HCT116 (cell line): ENCODE measurements at regions not wholly inside any gene's neighbourhood (a gene's known extent, or its start where the extent isn't known, plus 50 kb on each side); places are given as distances from the start of the nearest gene placed in this dataset.

Experiments
- ATAC-seq: fragments of 200-7000 bp; cut with Tn5 transposase; 2 replicates; pipeline ENCODE4 v1.9.1; 2020; ENCODE audit warnings: mild to moderate bottlenecking, moderate library complexity
- BruUV-seq: library from RNA; stranded (reverse); fragments of 400-500 nt; replicated peaks from 2 replicates; lab custom pipeline; 2021; lab: Mats Ljungman, UMichigan
- CTCF ChIA-PET: fragments of 300-600 bp; sonication (Branson Sonifier 250); formaldehyde crosslinking; loops from one replicate; lab custom pipeline; 2021; ENCODE audit warnings: antibody characterized with exemption; lab: Charles Lee
- POLR2A ChIA-PET: fragments of 300-600, 350-600 bp; sonication (Branson Sonifier 250); formaldehyde crosslinking; loops from one replicate; lab custom pipeline; 2021; ENCODE audit warnings: antibody characterized with exemption; lab: Charles Lee
- RAD21 ChIA-PET, 2 experiments: fragments of 300-600 bp; sonication (Branson Sonifier 250); formaldehyde crosslinking; loops; one replicate each; lab custom pipeline; 2023; ENCODE audit warnings: low total read pairs in 2 of 2; ENCODE audit not compliant: uncharacterized antibody in 2 of 2, unreplicated experiment in 2 of 2, low non-redundant PET in 1 of 2; lab: Charles Lee
- DNase-seq: peaks from one replicate; pipeline ENCODE4 v3.0.0-alpha.2; 2010; ENCODE audit warnings: low read depth, low spot score
- H2AFZ ChIP-seq: fragments of 200-600 bp; shearing (Covaris generic), sonication (generic); 2 replicates; pipeline ENCODE4 v1.6.1; 2017; ENCODE audit warnings: low read depth, mixed run types, mixed read lengths, antibody characterized with exemption, low read length; ENCODE audit not compliant: poor library complexity, severe bottlenecking
- H3K27ac ChIP-seq: 2 replicates; pipeline ENCODE4 v1.5.1; 2012; ENCODE audit warnings: low read depth, low read length
- H3K27me3 ChIP-seq: fragments of 200-600 bp; sonication (generic); 2 replicates; pipeline ENCODE4 v1.6.1; 2016; ENCODE audit warnings: mixed run types, low read length, mixed read lengths; ENCODE audit not compliant: insufficient read depth
- H3K36me3 ChIP-seq, 2 experiments: fragments of 200-500 bp in 1 of 2; fragments of 200-600 bp in 1 of 2; sonication (Bioruptor generic) in 1 of 2; sonication (generic) in 1 of 2; 2 replicates each; pipeline versions ENCODE4 v1.5.1 to v1.6.1; 2014 to 2016; ENCODE audit warnings: low read length in 2 of 2, inconsistent platforms in 1 of 2, mixed read lengths in 1 of 2, mixed run types in 1 of 2; ENCODE audit not compliant: insufficient read depth in 2 of 2, control insufficient read depth in 1 of 2
- H3K4me1 ChIP-seq, 2 experiments: fragments of 200-600 bp in 1 of 2; sonication (generic) in 1 of 2; 2 replicates each; pipeline versions ENCODE4 v1.5.1 to v1.6.1; 2012 to 2017; ENCODE audit warnings: low read length in 2 of 2, inconsistent platforms in 1 of 2, mild to moderate bottlenecking in 1 of 2, mixed read lengths in 1 of 2, mixed run types in 1 of 2, moderate library complexity in 1 of 2; ENCODE audit not compliant: insufficient read depth in 2 of 2, control insufficient read depth in 1 of 2
- H3K4me2 ChIP-seq: fragments of 200-600 bp; sonication (generic); 2 replicates; pipeline ENCODE4 v1.6.1; 2017; ENCODE audit warnings: mixed run types, low read length, mixed read lengths
- H3K4me3 ChIP-seq, 2 experiments: fragments of 200-600 bp in 1 of 2; sonication (generic) in 1 of 2; replicated peaks in 1 of 2; 2 replicates each; pipeline ENCODE4 v1.5.1; 2011 to 2016; ENCODE audit warnings: low read length in 2 of 2, control low read depth in 1 of 2, low read depth in 1 of 2, mild to moderate bottlenecking in 1 of 2, mixed read lengths in 1 of 2, mixed run types in 1 of 2
- H3K79me2 ChIP-seq: fragments of 200-600 bp; sonication (generic); 2 replicates; pipeline ENCODE4 v1.6.1; 2017; ENCODE audit warnings: mild to moderate bottlenecking, mixed run types, low read length, moderate library complexity, mixed read lengths; ENCODE audit not compliant: insufficient read depth
- H3K9ac ChIP-seq: fragments of 200-600 bp; sonication (generic); 2 replicates; pipeline ENCODE4 v1.6.1; 2016; ENCODE audit warnings: low read length, mixed read lengths
- H3K9me2 ChIP-seq: fragments of 200-600 bp; sonication (generic), shearing (Covaris generic); 2 replicates; pipeline ENCODE4 v1.6.1; 2017; ENCODE audit warnings: mixed run types, mild to moderate bottlenecking, moderate library complexity; ENCODE audit not compliant: insufficient read depth
- H3K9me3 ChIP-seq, 2 experiments: fragments of 200-500 bp in 1 of 2; fragments of 200-600 bp in 1 of 2; sonication (Bioruptor generic) in 1 of 2; sonication (generic) in 1 of 2; 2 replicates each; pipeline ENCODE4 v1.6.1; 2014 to 2017; ENCODE audit warnings: low read length in 2 of 2, mixed read lengths in 2 of 2, inconsistent platforms in 1 of 2, low read depth in 1 of 2, mild to moderate bottlenecking in 1 of 2, mixed run types in 1 of 2, moderate library complexity in 1 of 2; ENCODE audit not compliant: control insufficient read depth in 1 of 2, insufficient read depth in 1 of 2
- H4K20me1 ChIP-seq: fragments of 200-600 bp; sonication (generic), shearing (Covaris generic); 2 replicates; pipeline ENCODE4 v1.6.1; 2017; ENCODE audit warnings: mixed run types, mild to moderate bottlenecking, moderate library complexity; ENCODE audit not compliant: insufficient read depth
- CEBPB ChIP-seq: IDR thresholded peaks from 2 replicates; pipeline ENCODE4 v1.6.1; 2012; ENCODE audit warnings: low read depth
- EGR1 ChIP-seq: IDR thresholded peaks from 2 replicates; pipeline ENCODE4 v1.6.1; 2012; ENCODE audit warnings: low read depth
- JUND ChIP-seq: IDR thresholded peaks from 2 replicates; pipeline ENCODE4 v1.6.1; 2012
- POLR2A ChIP-seq: IDR thresholded peaks from 2 replicates; pipeline ENCODE4 v1.7.0; 2011; ENCODE audit warnings: borderline replicate concordance; ENCODE audit not compliant: insufficient read depth, insufficient read length; ENCODE audit errors: extremely low read depth
- POLR2AphosphoS5 ChIP-seq: IDR thresholded peaks from 2 replicates; pipeline ENCODE4 v1.6.1; 2011; ENCODE audit warnings: mild to moderate bottlenecking, low read depth, low read length, moderate library complexity
- TCF7L2 ChIP-seq: IDR thresholded peaks from 2 replicates; pipeline ENCODE4 v1.7.0; 2011; ENCODE audit warnings: borderline replicate concordance, inconsistent platforms; ENCODE audit not compliant: insufficient read depth, insufficient read length; ENCODE audit errors: extremely low read depth
- YY1 ChIP-seq: IDR thresholded peaks from 2 replicates; pipeline ENCODE4 v1.6.1; 2011; ENCODE audit warnings: low read length, low read depth, moderate library complexity, mild to moderate bottlenecking; ENCODE audit not compliant: insufficient replicate concordance; ENCODE audit errors: extremely low read depth
- ZFX ChIP-seq: fragments of 450-650 bp; IDR thresholded peaks from 2 replicates; pipeline ENCODE4 v1.6.1; 2017
- ZNF274 ChIP-seq: fragments of 200-500 bp; sonication (Bioruptor generic); IDR thresholded peaks from 2 replicates; pipeline ENCODE4 v1.6.1; 2014; ENCODE audit warnings: mild to moderate bottlenecking, low read depth, low read length, inconsistent platforms
- intact Hi-C: fragments of 100-400 bp; cut with micrococcal nuclease; formaldehyde crosslinking; loops from 2 replicates; pipeline ENCODE4 v1.10.0; 2022
- TF ChIP-seq, protein P1 (sequence below): IDR thresholded peaks from 2 replicates; pipeline ENCODE4 v1.6.1; 2012; ENCODE audit warnings: low read depth
- TF ChIP-seq, protein P2 (sequence below), 3 experiments: fragments of 200-600 bp in 1 of 3; sonication (generic) in 1 of 3; IDR thresholded peaks in 2 of 3; conservative IDR thresholded peaks in 1 of 3; 2 replicates each; pipeline ENCODE4 v1.5.1; 2012 to 2017; ENCODE audit warnings: low read depth in 2 of 3, low read length in 2 of 3, antibody characterized with exemption in 1 of 3, borderline replicate concordance in 1 of 3, control low read depth in 1 of 3, mild to moderate bottlenecking in 1 of 3, mixed read lengths in 1 of 3, mixed run types in 1 of 3, moderate library complexity in 1 of 3; ENCODE audit not compliant: insufficient read depth in 1 of 3

DNA sequence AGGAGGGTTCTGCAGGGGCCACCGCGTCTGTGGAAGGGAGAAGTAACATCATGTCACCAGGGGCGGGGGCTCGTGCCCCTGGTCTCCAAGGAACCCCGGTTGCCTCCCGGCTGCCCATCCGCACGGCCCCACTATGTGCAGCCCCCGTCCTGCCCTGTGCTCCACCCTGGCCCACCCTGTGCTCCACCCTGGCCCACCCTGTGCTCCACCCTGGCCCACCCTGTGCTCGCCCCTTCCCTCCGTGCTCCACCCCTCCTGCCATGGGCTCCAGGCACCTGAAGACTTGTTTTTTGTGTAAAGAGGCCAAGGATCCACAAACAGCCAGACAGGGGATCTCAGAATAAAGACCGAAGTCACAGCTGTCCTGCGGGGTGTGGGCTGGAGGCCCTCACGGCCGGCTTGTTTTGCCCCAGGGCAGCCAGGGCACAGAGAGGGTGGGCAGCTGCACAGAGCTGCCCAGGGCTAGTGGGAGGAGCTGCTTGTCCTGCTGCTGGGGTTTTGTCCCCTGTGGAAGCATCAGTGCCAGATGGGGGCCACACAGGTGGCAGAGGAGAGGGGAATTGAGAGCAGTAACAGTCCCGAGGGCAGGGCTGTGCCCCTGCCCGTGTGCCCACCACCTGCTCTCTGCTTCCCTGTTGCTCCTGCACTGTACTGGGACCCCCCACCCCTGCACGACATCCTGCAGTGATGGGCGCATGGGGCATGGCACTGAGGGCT is 147.0 kb upstream of the CIBAR2 start:
- Histone ChIP-seq H3K27me3 (no peaks in the 10 kb centered on the region), H3K79me2 (no peaks in the 10 kb centered on the region), H2AFZ (no peak overlapping the region), H3K36me3 (no peaks in the 10 kb centered on the region), H3K9ac (no peak overlapping the region), H3K4me2 (no peak overlapping the region), H4K20me1 (no peaks in the 10 kb centered on the region), H3K4me3 (no peak overlapping the region), H3K9me3 (no peaks in the 10 kb centered on the region), H3K27ac (no peak overlapping the region), H3K9me2 (no peaks in the 10 kb centered on the region), H3K4me1 (no peaks in the 10 kb centered on the region)
- no peak for TF ChIP-seq POLR2A
- no peak for TF ChIP-seq CEBPB
- no peak for TF ChIP-seq ZFX
- no peak for TF ChIP-seq EGR1
- TF ChIP-seq, protein P1, sequence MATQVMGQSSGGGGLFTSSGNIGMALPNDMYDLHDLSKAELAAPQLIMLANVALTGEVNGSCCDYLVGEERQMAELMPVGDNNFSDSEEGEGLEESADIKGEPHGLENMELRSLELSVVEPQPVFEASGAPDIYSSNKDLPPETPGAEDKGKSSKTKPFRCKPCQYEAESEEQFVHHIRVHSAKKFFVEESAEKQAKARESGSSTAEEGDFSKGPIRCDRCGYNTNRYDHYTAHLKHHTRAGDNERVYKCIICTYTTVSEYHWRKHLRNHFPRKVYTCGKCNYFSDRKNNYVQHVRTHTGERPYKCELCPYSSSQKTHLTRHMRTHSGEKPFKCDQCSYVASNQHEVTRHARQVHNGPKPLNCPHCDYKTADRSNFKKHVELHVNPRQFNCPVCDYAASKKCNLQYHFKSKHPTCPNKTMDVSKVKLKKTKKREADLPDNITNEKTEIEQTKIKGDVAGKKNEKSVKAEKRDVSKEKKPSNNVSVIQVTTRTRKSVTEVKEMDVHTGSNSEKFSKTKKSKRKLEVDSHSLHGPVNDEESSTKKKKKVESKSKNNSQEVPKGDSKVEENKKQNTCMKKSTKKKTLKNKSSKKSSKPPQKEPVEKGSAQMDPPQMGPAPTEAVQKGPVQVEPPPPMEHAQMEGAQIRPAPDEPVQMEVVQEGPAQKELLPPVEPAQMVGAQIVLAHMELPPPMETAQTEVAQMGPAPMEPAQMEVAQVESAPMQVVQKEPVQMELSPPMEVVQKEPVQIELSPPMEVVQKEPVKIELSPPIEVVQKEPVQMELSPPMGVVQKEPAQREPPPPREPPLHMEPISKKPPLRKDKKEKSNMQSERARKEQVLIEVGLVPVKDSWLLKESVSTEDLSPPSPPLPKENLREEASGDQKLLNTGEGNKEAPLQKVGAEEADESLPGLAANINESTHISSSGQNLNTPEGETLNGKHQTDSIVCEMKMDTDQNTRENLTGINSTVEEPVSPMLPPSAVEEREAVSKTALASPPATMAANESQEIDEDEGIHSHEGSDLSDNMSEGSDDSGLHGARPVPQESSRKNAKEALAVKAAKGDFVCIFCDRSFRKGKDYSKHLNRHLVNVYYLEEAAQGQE, result no peak
- no peak for TF ChIP-seq YY1
- no peak for TF ChIP-seq TCF7L2
- TF ChIP-seq ZNF274, result no peak
- TF ChIP-seq, protein P2, sequence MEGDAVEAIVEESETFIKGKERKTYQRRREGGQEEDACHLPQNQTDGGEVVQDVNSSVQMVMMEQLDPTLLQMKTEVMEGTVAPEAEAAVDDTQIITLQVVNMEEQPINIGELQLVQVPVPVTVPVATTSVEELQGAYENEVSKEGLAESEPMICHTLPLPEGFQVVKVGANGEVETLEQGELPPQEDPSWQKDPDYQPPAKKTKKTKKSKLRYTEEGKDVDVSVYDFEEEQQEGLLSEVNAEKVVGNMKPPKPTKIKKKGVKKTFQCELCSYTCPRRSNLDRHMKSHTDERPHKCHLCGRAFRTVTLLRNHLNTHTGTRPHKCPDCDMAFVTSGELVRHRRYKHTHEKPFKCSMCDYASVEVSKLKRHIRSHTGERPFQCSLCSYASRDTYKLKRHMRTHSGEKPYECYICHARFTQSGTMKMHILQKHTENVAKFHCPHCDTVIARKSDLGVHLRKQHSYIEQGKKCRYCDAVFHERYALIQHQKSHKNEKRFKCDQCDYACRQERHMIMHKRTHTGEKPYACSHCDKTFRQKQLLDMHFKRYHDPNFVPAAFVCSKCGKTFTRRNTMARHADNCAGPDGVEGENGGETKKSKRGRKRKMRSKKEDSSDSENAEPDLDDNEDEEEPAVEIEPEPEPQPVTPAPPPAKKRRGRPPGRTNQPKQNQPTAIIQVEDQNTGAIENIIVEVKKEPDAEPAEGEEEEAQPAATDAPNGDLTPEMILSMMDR (IDR thresholded peaks at IDR 0.05 in 2 of 3, conservative IDR thresholded peaks at IDR 0.05 in 1 of 3; ENCODE audit: borderline replicate concordance in 1 of 3, insufficient read depth in 1 of 3, low read depth in 2 of 3, low read length in 2 of 3), result no peak
- no peak for TF ChIP-seq POLR2AphosphoS5
- no peak for TF ChIP-seq JUND
- CTCF ChIA-PET, result no interaction called here
- RAD21 ChIA-PET, result no interaction called here
- DNase-seq, result no peak
- no peak for ATAC-seq
- no TSS peak for BruUV-seq
- intact Hi-C loops, result no loop called here
- POLR2A ChIA-PET, result no interaction called here
